H4 (cell line): ENCODE measurements at regions not wholly inside any gene's neighbourhood (a gene's known extent, or its start where the extent isn't known, plus 50 kb on each side); places are given as distances from the start of the nearest gene placed in this dataset.

ENCODE experiments used
- DNase-seq: peaks from one replicate; pipeline ENCODE4 v3.0.0-alpha.2; 2015; ENCODE audit warnings: low spot score

DNA sequence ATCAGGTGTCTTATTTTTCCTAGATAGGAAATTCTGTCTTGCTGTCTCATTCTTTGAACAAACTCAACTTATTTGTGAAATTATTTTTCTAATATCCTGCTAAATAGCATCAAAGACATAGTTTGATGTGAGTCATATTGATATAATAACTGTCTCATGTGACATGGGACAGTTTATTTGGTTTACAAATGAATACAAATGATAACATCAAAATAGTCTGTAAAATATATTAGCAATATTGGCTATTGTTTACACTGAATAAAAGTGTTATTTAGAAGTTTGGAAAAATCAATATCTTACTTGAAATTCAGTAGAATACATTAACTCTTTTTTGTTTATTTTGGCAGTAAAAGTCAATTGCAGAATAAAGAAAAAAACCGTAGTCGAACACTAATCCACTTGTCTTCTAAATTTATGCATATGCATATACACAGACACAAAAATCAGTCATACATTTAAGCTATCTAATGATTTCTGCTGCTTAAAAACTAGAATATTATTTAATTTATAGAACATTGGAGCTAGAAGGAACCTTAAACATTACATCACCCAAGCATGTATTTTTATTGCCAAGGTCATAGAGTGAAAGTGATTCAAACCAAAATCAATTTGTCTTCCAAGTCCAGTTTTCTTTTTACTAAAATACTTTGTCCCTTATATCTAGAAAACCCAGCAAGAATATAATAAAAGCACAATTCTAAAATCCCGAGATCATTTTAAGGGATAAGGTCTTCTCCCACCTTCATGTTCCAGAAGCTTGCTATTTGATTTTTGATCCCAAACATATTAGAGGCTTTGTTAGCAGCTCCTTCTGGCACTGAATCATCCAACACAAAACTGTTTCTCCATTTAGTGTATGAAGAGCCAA, 776.5 kb upstream of the SLITRK1 start:
- DNase-seq = no peak

GRCh38 chr13:84655677-84656076, 773.4 kb upstream of the SLITRK1 start:
- peak; percentile 12 for DNase-seq

DNA sequence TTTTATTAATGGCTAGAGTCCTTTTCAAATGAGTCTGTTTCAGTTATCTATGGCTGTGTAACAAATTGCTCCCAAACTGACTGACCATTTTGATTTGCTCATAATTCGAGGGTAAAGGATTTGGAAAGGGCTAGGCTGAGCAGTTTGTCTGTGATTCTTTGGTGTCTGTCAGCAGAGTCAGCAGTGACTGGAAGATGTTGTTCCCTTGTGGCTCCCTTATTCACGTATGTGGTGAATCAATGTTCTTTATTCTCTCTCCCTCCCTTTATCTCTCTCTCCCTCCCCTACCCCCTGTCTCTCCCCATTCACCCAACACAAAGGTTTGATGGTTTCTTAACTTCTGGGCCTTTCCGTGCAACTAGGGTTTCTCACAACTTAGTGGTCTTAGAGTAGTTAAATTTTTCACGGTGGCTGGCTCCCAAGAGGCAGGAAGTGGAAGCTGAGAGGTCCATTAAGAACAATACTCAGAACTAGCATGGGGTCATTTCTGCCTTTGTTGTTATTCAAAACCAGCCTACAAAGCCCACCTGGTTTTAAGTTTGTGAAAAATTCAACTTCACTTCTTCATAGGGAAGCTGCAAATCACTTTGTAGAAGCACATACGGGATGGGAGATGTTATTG, 772.5 kb upstream of the SLITRK1 start:
- no peak for DNase-seq

- no peak for DNase-seq
These were observed 771.8 kb upstream of the SLITRK1 start for GRCh38 chr13:84653915-84654534.

GRCh38 chr13:84651705-84652104, 769.4 kb upstream of the SLITRK1 start:
- DNase-seq = no peak

GRCh38 chr13:84651288-84651687, 769.0 kb upstream of the SLITRK1 start:
- peak; percentile 70 for DNase-seq

- no peak for DNase-seq
These were observed 767.6 kb upstream of the SLITRK1 start for GRCh38 chr13:84649853-84650252.

GRCh38 chr13:84648069-84648640, 765.9 kb upstream of the SLITRK1 start:
- no peak for DNase-seq

GRCh38 chr13:84646957-84647356, 764.7 kb upstream of the SLITRK1 start:
- no peak for DNase-seq

DNA sequence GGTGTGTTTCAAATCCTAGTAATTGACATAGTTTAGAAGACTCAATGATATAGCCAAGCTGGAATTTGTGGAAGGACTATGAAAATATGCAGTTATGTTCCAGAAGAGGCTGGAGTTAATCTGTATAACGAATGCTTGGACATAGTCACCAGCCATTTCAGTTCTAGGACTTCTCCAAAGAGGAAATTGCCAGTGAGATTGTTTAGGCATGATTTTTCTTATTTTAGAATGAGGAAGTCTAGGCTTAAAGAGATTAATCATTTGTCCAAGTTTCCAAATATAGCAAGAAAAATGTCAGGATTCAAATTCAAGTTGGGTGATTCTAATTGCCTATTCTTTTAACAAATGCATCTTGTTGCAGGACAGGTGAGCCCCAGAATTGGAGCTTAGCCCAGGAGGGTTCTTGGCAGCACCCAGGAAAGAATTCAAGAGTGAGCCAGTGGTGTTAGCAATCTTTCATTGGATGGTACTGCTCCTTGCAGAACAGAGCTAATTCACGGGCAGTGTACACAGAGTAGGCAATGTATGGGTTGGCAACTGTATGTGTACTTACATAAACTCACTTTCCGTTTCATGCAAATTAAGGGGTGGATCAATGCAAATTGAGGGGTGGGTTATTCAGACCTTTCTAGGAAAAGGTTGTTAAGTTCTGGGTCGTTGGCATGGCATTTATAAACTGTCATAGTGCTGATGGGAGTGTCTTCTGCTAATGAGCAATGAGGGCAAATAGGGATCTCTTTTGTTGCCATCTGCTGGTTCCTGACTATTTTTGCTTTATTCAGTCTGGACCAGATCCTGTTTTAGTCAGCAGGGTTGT, 763.1 kb upstream of the SLITRK1 start:
- no peak for DNase-seq

GRCh38 chr13:84641491-84641890, 759.2 kb upstream of the SLITRK1 start:
- DNase-seq = no peak

DNA sequence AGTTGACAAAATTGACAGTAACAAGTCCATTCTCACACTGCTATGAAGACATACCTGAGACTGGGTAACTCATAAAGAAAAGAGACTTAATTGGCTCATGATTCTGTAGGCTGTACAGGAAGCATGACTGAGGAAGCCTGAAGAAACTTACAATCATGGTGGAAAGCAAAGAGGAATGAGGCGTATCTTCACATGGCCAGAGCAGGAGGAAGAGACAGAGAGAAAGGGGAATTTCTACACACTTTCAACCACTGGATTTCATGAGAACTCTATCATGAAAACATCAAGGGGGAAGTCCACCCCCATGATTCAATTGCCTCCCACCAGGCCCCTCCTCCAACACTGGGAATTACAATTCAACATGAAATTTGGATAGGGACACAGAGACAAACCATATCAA, 758.4 kb upstream of the SLITRK1 start:
- DNase-seq = no peak

DNA sequence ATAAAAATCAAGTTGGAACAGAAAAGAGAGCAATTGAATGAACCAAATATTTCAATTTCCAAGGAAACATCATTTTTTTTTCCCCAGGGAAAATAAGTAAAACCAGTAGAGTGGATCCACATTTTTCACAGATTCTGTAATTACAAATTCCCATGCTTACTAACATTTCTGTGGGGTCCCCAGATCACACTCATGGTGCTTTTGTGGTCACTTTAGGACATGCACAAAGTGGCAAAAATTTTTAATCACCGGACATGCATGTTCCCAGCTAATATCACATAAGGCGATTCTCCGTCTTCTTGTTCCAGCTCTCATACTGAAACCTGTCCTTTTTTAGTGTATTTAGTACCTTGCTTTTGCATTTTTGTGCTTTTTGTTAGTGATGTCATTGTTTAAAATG, 748.2 kb upstream of the SLITRK1 start:
- no peak for DNase-seq

DNA sequence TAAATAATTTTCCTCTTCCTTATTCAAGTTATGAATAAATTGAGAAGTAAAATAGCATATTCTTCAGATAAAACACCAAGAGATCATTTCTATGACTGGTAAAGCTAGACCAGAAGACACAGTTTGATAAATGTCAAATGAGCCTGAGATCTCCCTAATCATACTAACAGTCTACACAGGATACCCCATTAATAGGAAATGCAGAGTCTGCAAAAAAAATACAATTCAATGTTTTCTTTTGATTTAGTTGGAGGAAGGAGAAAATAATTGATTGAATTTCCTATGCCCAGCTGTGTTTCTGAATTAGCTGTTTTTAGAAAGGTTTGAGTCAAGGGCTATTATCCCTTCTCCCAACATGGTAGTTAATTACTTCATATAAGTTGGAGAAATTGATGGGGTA, 734.6 kb upstream of the SLITRK1 start:
- DNase-seq = no peak

DNA sequence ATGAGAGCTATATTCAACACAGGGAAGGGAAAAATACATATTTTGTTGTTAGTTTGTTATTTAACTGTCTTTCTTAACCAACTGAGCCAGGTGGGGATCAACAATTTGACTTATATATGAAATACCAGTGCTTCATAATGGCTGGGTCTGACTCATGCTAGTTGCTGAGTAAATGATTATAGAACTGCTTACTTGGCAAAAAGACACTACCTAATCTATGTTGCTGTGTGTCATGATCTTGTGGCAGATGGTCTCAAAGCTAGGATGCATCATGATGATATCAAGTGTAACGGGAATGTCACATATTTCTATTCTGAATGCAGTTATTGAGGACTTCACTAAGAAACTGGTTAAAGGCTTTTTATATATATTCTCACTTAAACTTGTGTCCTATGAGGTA, 727.4 kb upstream of the SLITRK1 start:
- DNase-seq = no peak

GRCh38 chr13:84607261-84608013, 725.2 kb upstream of the SLITRK1 start:
- DNase-seq = peak; percentile 28

DNA sequence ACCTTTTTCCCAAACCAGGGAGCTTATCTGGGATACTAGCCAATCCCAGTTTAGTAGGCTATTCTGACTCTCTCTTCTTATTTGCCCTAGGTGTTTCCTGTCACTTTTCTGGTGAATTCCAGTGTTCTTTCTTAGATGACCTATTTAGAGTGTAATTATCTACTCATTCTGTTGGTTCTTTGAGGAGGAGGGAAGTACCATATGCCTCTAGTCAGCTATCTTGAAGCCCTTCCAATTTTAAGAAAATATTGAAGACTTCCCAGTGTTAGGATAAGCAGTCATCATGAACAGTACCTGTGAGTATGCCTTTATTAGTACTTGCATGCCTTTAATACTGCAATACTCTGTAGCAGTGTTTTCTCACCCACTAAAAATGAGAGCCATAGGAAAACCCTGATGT, 724.3 kb upstream of the SLITRK1 start:
- DNase-seq = no peak

DNA sequence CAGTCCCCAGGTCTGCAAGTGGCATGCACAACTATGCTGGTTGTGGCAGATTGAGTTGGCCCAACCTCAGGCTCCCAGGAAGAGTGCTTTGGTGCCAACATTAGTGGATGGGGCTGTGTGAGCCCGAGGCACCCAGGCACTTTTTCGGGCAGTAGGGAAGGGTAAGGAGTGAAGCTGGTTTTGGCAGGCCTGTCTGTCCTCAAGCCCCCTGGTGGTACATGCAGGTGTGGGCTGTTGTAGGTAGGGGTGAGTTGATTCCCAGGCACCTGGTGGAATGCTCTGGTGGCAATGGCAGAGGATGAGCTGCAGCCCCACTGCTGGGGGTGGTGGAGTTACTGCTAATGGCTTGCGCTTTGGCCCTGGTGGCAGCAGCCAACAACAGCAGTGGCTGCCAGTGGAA, 723.7 kb upstream of the SLITRK1 start:
- DNase-seq = no peak

- DNase-seq = no peak
These were observed 709.2 kb upstream of the SLITRK1 start for GRCh38 chr13:84591444-84591843.

GRCh38 chr13:84590663-84591062, 708.4 kb upstream of the SLITRK1 start:
- DNase-seq = no peak

DNA sequence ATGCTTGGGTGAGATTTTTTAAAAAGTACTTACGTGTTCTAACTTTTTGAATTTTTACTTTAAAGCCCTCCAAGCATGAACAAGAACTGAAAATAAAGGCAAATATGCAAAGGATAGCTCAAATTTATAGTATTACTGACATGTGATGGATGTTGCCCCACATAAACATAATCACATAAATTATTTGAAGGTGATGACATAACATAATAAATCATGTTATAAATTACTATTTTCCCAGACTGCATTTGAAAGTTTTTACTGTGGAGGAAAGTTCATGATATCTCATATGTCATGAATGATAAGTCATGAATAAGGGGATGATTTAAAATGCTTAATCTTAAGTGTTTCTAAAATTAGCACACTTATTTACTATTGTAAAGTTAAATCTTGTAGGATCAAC, 705.7 kb upstream of the SLITRK1 start:
- no peak for DNase-seq
